ENCODE measurements at regions not wholly inside any gene's neighbourhood (a gene's known extent, or its start where the extent isn't known, plus 50 kb on each side); places are given as distances from the start of the nearest gene placed in this dataset.

DNA sequence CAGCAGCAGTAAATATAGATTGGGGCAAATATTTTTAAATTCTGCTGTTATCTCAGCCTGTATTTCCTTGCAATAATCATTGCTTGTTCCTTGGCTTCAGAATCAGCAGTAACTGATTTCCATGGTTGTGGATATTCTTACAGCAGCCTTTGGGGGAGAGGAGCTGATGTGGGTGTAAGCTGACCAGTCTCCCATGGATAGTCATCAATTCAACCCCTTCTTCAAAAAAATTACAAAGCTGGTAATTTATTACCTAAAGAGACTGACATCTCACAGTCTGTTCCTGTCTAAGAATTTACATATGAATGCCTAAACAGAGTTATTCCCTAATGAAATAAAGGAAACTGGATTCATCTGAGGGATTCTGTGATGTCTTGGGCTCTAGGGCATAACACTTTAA is 103.1 kb upstream of the CABCOCO1 start:
- Histone ChIP-seq H3K4me3 (no peak overlapping the region), H3K27ac (no peak overlapping the region), H3K4me1 (no peaks in the 10 kb centered on the region), H3K36me3 (no peaks in the 10 kb centered on the region), H3K9me3 (no peaks in the 10 kb centered on the region), H3K27me3 (no peaks in the 10 kb centered on the region)
- TF ChIP-seq, protein P1, sequence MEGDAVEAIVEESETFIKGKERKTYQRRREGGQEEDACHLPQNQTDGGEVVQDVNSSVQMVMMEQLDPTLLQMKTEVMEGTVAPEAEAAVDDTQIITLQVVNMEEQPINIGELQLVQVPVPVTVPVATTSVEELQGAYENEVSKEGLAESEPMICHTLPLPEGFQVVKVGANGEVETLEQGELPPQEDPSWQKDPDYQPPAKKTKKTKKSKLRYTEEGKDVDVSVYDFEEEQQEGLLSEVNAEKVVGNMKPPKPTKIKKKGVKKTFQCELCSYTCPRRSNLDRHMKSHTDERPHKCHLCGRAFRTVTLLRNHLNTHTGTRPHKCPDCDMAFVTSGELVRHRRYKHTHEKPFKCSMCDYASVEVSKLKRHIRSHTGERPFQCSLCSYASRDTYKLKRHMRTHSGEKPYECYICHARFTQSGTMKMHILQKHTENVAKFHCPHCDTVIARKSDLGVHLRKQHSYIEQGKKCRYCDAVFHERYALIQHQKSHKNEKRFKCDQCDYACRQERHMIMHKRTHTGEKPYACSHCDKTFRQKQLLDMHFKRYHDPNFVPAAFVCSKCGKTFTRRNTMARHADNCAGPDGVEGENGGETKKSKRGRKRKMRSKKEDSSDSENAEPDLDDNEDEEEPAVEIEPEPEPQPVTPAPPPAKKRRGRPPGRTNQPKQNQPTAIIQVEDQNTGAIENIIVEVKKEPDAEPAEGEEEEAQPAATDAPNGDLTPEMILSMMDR (IDR thresholded peaks at IDR 0.05): no peak
- intact Hi-C loops (cut with DNase I): no loop called here
- no peak for ATAC-seq
- no peak for DNase-seq

DNA sequence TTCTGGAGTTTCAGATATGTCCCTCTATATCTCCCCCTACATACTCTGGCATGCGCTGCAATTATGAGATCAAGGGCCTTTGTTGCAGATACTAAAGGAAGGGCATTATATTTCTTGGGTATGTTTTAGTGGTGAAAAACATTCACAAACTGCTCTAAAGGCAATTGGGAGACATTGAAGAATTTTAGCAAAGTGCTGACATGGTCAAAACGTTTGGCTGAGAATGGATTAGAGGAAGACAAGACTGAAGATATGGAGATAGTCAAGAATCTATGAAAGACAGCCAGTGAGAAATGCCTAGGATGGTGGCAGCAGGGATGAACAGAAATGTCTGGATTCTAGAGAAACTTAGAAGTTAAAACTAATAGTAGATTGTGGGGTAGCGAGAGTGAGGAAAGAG is 104.5 kb upstream of the CABCOCO1 start:
- H3K27ac ChIP-seq: no peak overlapping the region
- TF ChIP-seq, protein P1 (IDR thresholded peaks at IDR 0.05): no peak
- DNase-seq: no peak
- no peaks in the 10 kb centered on the region for H3K27me3 ChIP-seq
- no peak for ATAC-seq
- H3K4me3 ChIP-seq: no peak overlapping the region
- H3K4me1 ChIP-seq: no peaks in the 10 kb centered on the region
- H3K36me3 ChIP-seq: no peaks in the 10 kb centered on the region
- WGBS, 2 donors: 78 to 85% methylated on average over 3 of the region's 3 CpGs
- intact Hi-C loops (cut with DNase I): no loop called here
- H3K9me3 ChIP-seq: no peaks in the 10 kb centered on the region

DNA sequence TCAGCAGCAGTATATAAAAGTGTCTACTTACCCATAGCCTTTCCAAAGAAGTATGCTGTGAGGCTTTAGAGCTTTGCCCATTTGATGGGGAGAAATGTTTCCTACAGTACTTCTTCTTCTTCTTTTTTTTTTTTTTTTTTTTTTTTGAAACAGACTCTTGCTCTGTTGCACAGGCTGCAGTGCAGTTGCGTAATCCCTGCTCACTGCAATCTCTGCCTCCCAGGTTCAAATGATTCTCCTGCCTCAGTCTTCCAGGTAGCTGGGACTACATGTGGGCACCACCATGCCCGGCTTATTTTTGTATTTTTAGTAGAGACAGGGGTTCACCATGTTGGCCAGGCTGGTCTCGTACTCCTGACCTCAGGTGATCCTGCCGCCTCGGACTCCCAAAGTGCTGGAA is 101.7 kb upstream of the TMEM26 start:
- ATAC-seq: no peak
- 95% methylated on average over 5 of the region's 5 CpGs for WGBS, 2 donors
- TF ChIP-seq, protein P1 (IDR thresholded peaks at IDR 0.05): no peak
- Histone ChIP-seq H3K4me3 (no peak overlapping the region), H3K27me3 (no peaks in the 10 kb centered on the region), H3K27ac (no peak overlapping the region), H3K4me1 (no peaks in the 10 kb centered on the region), H3K9me3 (peaks cover 0 to 9% (median 0%) of the 10 kb centered on the region in 11 donors), H3K36me3 (no peaks in the 10 kb centered on the region)
- DNase-seq: no peak
- intact Hi-C loops (cut with DNase I): loop anchor here in 1 of 10 donors (5.0 kb wide), 1 partner anchor 122 kb away; no protein-coding TSS in a partner anchor

DNA sequence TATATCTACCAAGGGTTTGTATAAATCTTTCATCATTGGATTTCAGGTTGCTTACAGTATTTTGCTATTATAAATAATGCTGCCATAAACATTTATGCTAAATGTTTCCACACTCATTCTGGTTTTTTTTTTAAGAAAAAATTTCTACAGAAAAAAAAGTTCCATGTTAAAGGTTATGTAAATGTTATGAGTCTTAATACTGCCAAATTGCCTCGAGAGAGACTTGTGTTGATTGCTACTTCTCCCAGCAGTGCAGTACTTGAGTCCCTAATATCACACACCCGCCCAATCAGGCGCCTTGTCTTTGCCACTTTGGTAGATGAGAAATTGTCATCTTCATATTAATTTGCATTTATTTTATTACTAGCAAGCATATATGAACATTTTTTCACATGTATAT is 96.7 kb upstream of the TMEM26 start:
- Histone ChIP-seq H3K36me3 (no peaks in the 10 kb centered on the region), H3K27me3 (peaks cover 0 to 3% (median 0%) of the 10 kb centered on the region in 7 donors), H3K4me3 (no peak overlapping the region), H3K4me1 (no peaks in the 10 kb centered on the region), H3K9me3 (peaks cover 0 to 9% (median 0%) of the 10 kb centered on the region in 11 donors), H3K27ac (no peak overlapping the region)
- ATAC-seq (no peak), DNase-seq (no peak)
- TF ChIP-seq, protein P1 (IDR thresholded peaks at IDR 0.05): no peak
- WGBS, 2 donors: 76 to 77% methylated on average over 3 of the region's 3 CpGs
- intact Hi-C loops (cut with DNase I): loop anchor here in 1 of 10 donors (5.0 kb wide), 1 partner anchor 127 kb away; no protein-coding TSS in a partner anchor

Data from heart right ventricle (tissue), 16 donors.